Neural cell (in vitro differentiated cells): ENCODE measurements at regions not wholly inside any gene's neighbourhood (a gene's known extent, or its start where the extent isn't known, plus 50 kb on each side); places are given as distances from the start of the nearest gene placed in this dataset.

Source experiments
- EP300 ChIP-seq: fragments of 450-650 bp; conservative IDR thresholded peaks from 2 replicates; pipeline ENCODE4 v1.6.1; 2014; ENCODE audit warnings: antibody characterized with exemption, mild to moderate bottlenecking, moderate library complexity; ENCODE audit not compliant: poor library complexity, severe bottlenecking
- TF ChIP-seq, protein P1 (sequence below): fragments of 450-650 bp; IDR thresholded peaks from 2 replicates; pipeline ENCODE4 v1.5.1; 2014; ENCODE audit warnings: antibody characterized with exemption, mild to moderate bottlenecking, moderate library complexity; ENCODE audit not compliant: poor library complexity, severe bottlenecking

DNA sequence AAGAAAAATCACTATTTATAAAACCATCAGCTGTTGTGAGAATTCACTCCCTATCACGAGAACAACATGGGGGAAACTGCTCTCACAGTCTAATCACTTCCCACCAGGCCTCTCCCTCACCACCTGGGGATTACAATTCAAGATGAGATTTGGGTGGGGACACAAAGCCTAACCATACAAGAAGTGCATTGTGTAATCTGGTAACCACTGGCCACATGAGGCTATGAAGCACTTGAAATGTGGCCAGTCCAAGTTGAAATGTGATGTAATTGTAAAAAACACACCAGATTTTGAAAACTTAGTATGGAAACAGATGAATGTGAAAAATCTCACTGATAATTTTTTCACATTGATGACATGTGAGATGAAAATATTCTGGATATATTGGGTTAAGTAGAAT, 293.8 kb downstream of the TTLL7 start:
- no peak for TF ChIP-seq EP300
- TF ChIP-seq, protein P1, sequence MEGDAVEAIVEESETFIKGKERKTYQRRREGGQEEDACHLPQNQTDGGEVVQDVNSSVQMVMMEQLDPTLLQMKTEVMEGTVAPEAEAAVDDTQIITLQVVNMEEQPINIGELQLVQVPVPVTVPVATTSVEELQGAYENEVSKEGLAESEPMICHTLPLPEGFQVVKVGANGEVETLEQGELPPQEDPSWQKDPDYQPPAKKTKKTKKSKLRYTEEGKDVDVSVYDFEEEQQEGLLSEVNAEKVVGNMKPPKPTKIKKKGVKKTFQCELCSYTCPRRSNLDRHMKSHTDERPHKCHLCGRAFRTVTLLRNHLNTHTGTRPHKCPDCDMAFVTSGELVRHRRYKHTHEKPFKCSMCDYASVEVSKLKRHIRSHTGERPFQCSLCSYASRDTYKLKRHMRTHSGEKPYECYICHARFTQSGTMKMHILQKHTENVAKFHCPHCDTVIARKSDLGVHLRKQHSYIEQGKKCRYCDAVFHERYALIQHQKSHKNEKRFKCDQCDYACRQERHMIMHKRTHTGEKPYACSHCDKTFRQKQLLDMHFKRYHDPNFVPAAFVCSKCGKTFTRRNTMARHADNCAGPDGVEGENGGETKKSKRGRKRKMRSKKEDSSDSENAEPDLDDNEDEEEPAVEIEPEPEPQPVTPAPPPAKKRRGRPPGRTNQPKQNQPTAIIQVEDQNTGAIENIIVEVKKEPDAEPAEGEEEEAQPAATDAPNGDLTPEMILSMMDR = no peak
